Motor neuron (in vitro differentiated cells): ENCODE measurements at regions not wholly inside any gene's neighbourhood (a gene's known extent, or its start where the extent isn't known, plus 50 kb on each side); places are given as distances from the start of the nearest gene placed in this dataset.

ENCODE experiments used
- ATAC-seq, 8 experiments: fragments of 200-7000 bp; cut with Tn5 transposase; replicated peaks in 6 of 8; 2 replicates each; pipeline ENCODE4 v1.8.0; 2021; ENCODE audit warnings: mild to moderate bottlenecking in 8 of 8, moderate library complexity in 8 of 8
- H3K27ac ChIP-seq, 2 donors: fragments of 250-450 bp; sonication (Bioruptor Pico); 2 replicates each; pipeline ENCODE4 v1.9.0; 2021; ENCODE audit warnings: antibody characterized with exemption in 2 of 2, mild to moderate bottlenecking in 2 of 2, moderate library complexity in 1 of 2
- H3K4me1 ChIP-seq, 2 donors: fragments of 250-450 bp; sonication (Bioruptor Pico); replicated peaks in 1 of 2; 2 replicates each; pipeline ENCODE4 v1.6.1; 2021; ENCODE audit warnings: antibody characterized with exemption in 2 of 2, mild to moderate bottlenecking in 2 of 2, moderate library complexity in 1 of 2
- H3K4me3 ChIP-seq, 5 donors: fragments of 250-450 bp; sonication (Bioruptor Pico); 2 replicates each; pipeline ENCODE4 v1.9.0; 2021; ENCODE audit warnings: antibody characterized with exemption in 5 of 5, mild to moderate bottlenecking in 5 of 5, moderate library complexity in 4 of 5
- WGBS, 10 experiments: fragments of 450-650 bp; shearing (Covaris generic); methylation state at CpG; one replicate each; pipeline ENCODE4 v1.0.0; 2022; 5-methylcytosine and 5-hydroxymethylcytosine counted together
- in situ Hi-C, 9 experiments: fragments of 400-800 bp; cut with MboI; loops; one replicate each; pipeline ENCODE4 v1.15.0; 2021; ENCODE audit warnings: low sequenced_read_pairs in 9 of 9, low pct_unique_long_range_greater_than_20kb in 2 of 9; ENCODE audit not compliant: unreplicated experiment in 9 of 9

GRCh38 chr1:201773764-201774163, 55.2 kb upstream of the IPO9 start:
- Histone ChIP-seq H3K4me1 (no peaks in the 10 kb centered on the region), H3K4me3 (no peak overlapping the region), H3K27ac (no peak overlapping the region)
- ATAC-seq = no peak
- WGBS, 10 experiments = 35 to 94% (median 86%) methylated on average over 1 to 4 of the region's 4 CpGs; no CpG with 5 or more reads in 1 of the 10 experiments
- in situ Hi-C loops = no loop called here

- in situ Hi-C loops = no loop called here
- Histone ChIP-seq H3K4me1 (no peaks in the 10 kb centered on the region), H3K27ac (no peak overlapping the region), H3K4me3 (no peak overlapping the region)
- WGBS, 10 experiments = 17 to 100% (median 80%) methylated on average over 1 to 4 of the region's 4 CpGs
- ATAC-seq = no peak
Observed at GRCh38 chr1:201774224-201774982, 54.6 kb upstream of the IPO9 start.

- no peak overlapping the region for H3K27ac ChIP-seq
- in situ Hi-C loops = loop anchor here in 4 of 9 experiments (25.0 kb wide), 1 partner anchor 213 kb away; no protein-coding TSS in a partner anchor
- ATAC-seq = peak in 1 of 8 experiments; percentile 31
- H3K4me3 ChIP-seq = no peak overlapping the region
- H3K4me1 ChIP-seq = no peaks in the 10 kb centered on the region
- 33 to 100% (median 95%) methylated on average over 1 of the region's 1 CpG; no CpG with 5 or more reads in 2 of the 10 experiments for WGBS, 10 experiments
Observed at GRCh38 chr1:201774983-201775344, 54.0 kb upstream of the IPO9 start.

GRCh38 chr1:201775380-201775779, 53.6 kb upstream of the IPO9 start:
- no peaks in the 10 kb centered on the region for H3K4me1 ChIP-seq
- in situ Hi-C loops = loop anchor here in 4 of 9 experiments (25.0 kb wide), 1 partner anchor 213 kb away; no protein-coding TSS in a partner anchor
- no peak for ATAC-seq
- WGBS, 10 experiments = 76 to 100% (median 100%) methylated on average over 2 to 3 of the region's 3 CpGs; no CpG with 5 or more reads in 3 of the 10 experiments
- no peak overlapping the region for H3K27ac ChIP-seq
- no peak overlapping the region for H3K4me3 ChIP-seq

- in situ Hi-C loops = loop anchor here in 4 of 9 experiments (25.0 kb wide), 1 partner anchor 216 kb away; no protein-coding TSS in a partner anchor
- Histone ChIP-seq H3K27ac (no peak overlapping the region), H3K4me3 (no peak overlapping the region), H3K4me1 (no peaks in the 10 kb centered on the region)
- no peak for ATAC-seq
- WGBS, 10 experiments = 23 to 100% (median 86%) methylated on average over 2 to 5 of the region's 5 CpGs
Observed at GRCh38 chr1:201778279-201779065, 50.5 kb upstream of the IPO9 start.
